ENCODE measurements at regions not wholly inside any gene's neighbourhood (a gene's known extent, or its start where the extent isn't known, plus 50 kb on each side); places are given as distances from the start of the nearest gene placed in this dataset.

DNA sequence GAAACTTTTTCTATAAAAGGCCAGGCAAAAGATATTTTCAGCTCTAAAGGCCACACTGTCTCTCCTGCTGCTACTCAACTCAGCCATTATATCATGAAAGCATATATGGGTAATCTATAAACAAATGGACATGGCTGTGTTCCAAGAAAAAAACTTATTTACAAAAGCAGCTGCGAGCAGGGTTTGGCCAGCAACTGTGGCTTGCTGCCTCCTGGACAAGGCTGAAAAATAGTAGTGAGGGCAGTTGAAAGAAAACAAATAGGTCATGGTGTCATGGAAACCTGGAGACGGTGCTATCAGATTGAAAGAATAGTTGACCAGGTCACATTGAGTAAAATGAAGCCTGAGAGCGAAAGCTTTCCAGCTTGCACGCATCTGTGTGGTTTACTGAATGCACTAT, 89.2 kb upstream of the LRATD1 start (continued):
- no peak for TF ChIP-seq SIN3A (conservative IDR thresholded peaks at IDR 0.05 in 1 of 2, IDR thresholded peaks at IDR 0.05 in 1 of 2; ENCODE audit: low read depth in 1 of 2, low read length in 2 of 2)
- TF ChIP-seq RFX5 (IDR thresholded peaks at IDR 0.05; ENCODE audit: borderline replicate concordance, low read depth, low read length) = no peak
- TF ChIP-seq, protein P1, sequence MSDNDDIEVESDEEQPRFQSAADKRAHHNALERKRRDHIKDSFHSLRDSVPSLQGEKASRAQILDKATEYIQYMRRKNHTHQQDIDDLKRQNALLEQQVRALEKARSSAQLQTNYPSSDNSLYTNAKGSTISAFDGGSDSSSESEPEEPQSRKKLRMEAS (IDR thresholded peaks at IDR 0.05) = no peak
- no peak for TF ChIP-seq CHD1 (IDR thresholded peaks at IDR 0.05; ENCODE audit: low read depth, low read length)
- TF ChIP-seq ZNF274 (IDR thresholded peaks at IDR 0.05; ENCODE audit: borderline replicate concordance, extremely low read depth, low read length) = no peak
- no peak for TF ChIP-seq SP4 (IDR thresholded peaks at IDR 0.05; ENCODE audit: low read length)

All from H1 (cell line).